HepG2 (cell line): ENCODE measurements at regions not wholly inside any gene's neighbourhood (a gene's known extent, or its start where the extent isn't known, plus 50 kb on each side); places are given as distances from the start of the nearest gene placed in this dataset.

Source experiments
- BRCA1 ChIP-seq: sonication (generic); formaldehyde crosslinking; IDR thresholded peaks from 2 replicates; pipeline ENCODE4 v1.4.0; 2020; ENCODE audit warnings: missing genetic modification reagents
- EEA1 ChIP-seq: sonication (generic); formaldehyde crosslinking; IDR thresholded peaks from 2 replicates; pipeline ENCODE4 v1.5.1; 2020; ENCODE audit warnings: mild to moderate bottlenecking, missing genetic modification reagents, borderline replicate concordance
- ELF3 ChIP-seq: IDR thresholded peaks from 2 replicates; pipeline ENCODE4 v1.6.1; 2016; ENCODE audit warnings: missing genetic modification reagents, missing compliant biosample characterization
- FOXA3 ChIP-seq: IDR thresholded peaks from 2 replicates; pipeline ENCODE4 v1.6.1; 2016; ENCODE audit warnings: missing genetic modification reagents, missing compliant biosample characterization
- FOXP1 ChIP-seq, 2 experiments: fragments of 450-650 bp in 1 of 2; IDR thresholded peaks; 2 replicates each; pipeline ENCODE4 v1.6.1; 2017 to 2018; ENCODE audit warnings: antibody characterized with exemption in 1 of 2
- HMG20A ChIP-seq: IDR thresholded peaks from 2 replicates; pipeline ENCODE4 v1.6.1; 2016; ENCODE audit warnings: borderline replicate concordance
- HNF4G ChIP-seq, 2 experiments: sonication (generic) in 1 of 2; formaldehyde crosslinking in 1 of 2; IDR thresholded peaks; 2 replicates each; pipeline versions ENCODE4 v1.4.0 to v1.6.1; 2011 to 2020; ENCODE audit warnings: borderline replicate concordance in 2 of 2, low read depth in 2 of 2, mild to moderate bottlenecking in 2 of 2, low read length in 1 of 2, missing genetic modification reagents in 1 of 2, moderate library complexity in 1 of 2
- KDM3A ChIP-seq: IDR thresholded peaks from 2 replicates; pipeline ENCODE4 v1.6.1; 2018; ENCODE audit warnings: low read depth, missing compliant biosample characterization
- REXO4 ChIP-seq: sonication (generic); formaldehyde crosslinking; IDR thresholded peaks from 2 replicates; pipeline ENCODE4 v1.8.0; 2022; ENCODE audit warnings: missing genetic modification reagents, mild to moderate bottlenecking, borderline replicate concordance
- SOX13 ChIP-seq, 3 experiments: fragments of 450-650 bp in 1 of 3; sonication (generic) in 1 of 3; formaldehyde crosslinking in 1 of 3; IDR thresholded peaks in 2 of 3; conservative IDR thresholded peaks in 1 of 3; 2 replicates each; pipeline versions ENCODE4 v1.5.0 to v1.6.1; 2016 to 2020; ENCODE audit warnings: antibody characterized with exemption in 1 of 3, mild to moderate bottlenecking in 1 of 3, missing compliant biosample characterization in 1 of 3, missing genetic modification reagents in 1 of 3, moderate library complexity in 1 of 3
- SRSF1 ChIP-seq: fragments of 200-400 bp; formaldehyde crosslinking; optimal IDR thresholded peaks from 2 replicates; pipeline ENCODE3; 2017; ENCODE audit warnings: mild to moderate bottlenecking, low read depth, low read length, moderate library complexity
- ZKSCAN5 ChIP-seq: sonication (generic); formaldehyde crosslinking; IDR thresholded peaks from 2 replicates; pipeline ENCODE4 v1.5.1; 2020; ENCODE audit warnings: mild to moderate bottlenecking, missing genetic modification reagents
- ZMYM2 ChIP-seq: sonication (generic); formaldehyde crosslinking; IDR thresholded peaks from 2 replicates; pipeline ENCODE4 v1.8.0; 2022; ENCODE audit warnings: mild to moderate bottlenecking, missing genetic modification reagents
- ZNF383 ChIP-seq: sonication (generic); formaldehyde crosslinking; IDR thresholded peaks from 2 replicates; pipeline ENCODE4 v1.4.0; 2020; ENCODE audit warnings: missing genetic modification reagents, mild to moderate bottlenecking, borderline replicate concordance
- ZNF451 ChIP-seq: sonication (generic); formaldehyde crosslinking; IDR thresholded peaks from 2 replicates; pipeline ENCODE4 v1.5.0; 2020; ENCODE audit warnings: mild to moderate bottlenecking, missing genetic modification reagents
- ZNF670 ChIP-seq: sonication (generic); formaldehyde crosslinking; IDR thresholded peaks from 2 replicates; pipeline ENCODE4 v1.8.0; 2022; ENCODE audit warnings: mild to moderate bottlenecking, missing genetic modification reagents, borderline replicate concordance
- TF ChIP-seq, protein P1 (sequence below): sonication (generic); formaldehyde crosslinking; IDR thresholded peaks from 2 replicates; pipeline ENCODE4 v1.9.0; 2022; ENCODE audit warnings: low read depth, missing genetic modification reagents
- TF ChIP-seq, protein P2 (sequence below): IDR thresholded peaks from 2 replicates; pipeline ENCODE4 v1.6.1; 2016; ENCODE audit warnings: low read depth
- TF ChIP-seq, protein P3 (sequence below): IDR thresholded peaks from 2 replicates; pipeline ENCODE4 v1.4.0; 2020; ENCODE audit warnings: mild to moderate bottlenecking, missing genetic modification reagents

DNA sequence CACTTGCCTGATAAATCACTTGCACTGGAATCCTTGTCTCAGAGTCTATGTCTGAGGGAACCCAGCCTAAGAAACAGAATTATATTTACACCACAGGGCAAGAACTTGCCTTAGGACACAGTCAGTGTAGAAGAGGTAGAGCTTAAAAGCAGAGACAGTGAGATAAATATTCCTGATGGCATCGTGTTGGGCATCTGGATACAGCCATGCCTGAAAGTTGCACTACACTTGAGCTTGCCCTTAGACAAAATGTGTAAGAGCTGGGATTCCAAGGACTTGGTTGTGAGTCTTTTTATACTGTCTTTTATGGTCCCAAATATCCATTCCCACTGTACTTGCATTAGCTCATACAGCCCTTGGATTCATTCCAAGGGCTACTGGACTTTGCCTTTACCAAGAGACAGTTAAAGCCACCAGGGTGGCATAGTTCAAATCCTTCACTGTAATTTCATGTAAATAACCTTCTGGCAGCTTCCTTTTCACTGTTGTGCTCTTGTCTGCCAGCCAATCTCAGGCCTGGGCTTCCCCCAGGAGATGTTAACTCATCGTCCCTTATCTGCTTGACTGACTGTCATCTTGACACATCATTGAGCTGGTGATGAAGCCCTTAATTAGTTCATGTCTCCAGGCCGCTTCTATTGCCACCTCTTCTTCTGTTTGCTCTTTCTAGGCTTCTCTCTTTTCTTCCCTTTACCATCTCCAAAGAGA, 577.9 kb upstream of the TBX3 start (continued):
- no peak for TF ChIP-seq SOX13 (IDR thresholded peaks at IDR 0.05)
- TF ChIP-seq SOX13 (CRISPR knock-in tag; conservative IDR thresholded peaks at IDR 0.05 in 1 of 2, IDR thresholded peaks at IDR 0.05 in 1 of 2) = peak in 1 of 2 experiments; percentile 60; a peak in 2 of 4 replicates
- TF ChIP-seq ZKSCAN5 (CRISPR knock-in tag) = no peak
- peak; percentile 45; the same call in 1 of the 2 replicates for TF ChIP-seq HNF4G (IDR thresholded peaks at IDR 0.05; ENCODE audit: borderline replicate concordance, low read depth, low read length)
- TF ChIP-seq HNF4G (CRISPR knock-in tag; IDR thresholded peaks at IDR 0.05; ENCODE audit: borderline replicate concordance, low read depth) = peak; percentile 54; the same call in 1 of the 2 replicates
- TF ChIP-seq ZNF451 (CRISPR knock-in tag) = no peak
- no peak for TF ChIP-seq ZNF670 (CRISPR knock-in tag)
- TF ChIP-seq ZMYM2 (CRISPR knock-in tag) = no peak
- TF ChIP-seq BRCA1 (CRISPR knock-in tag) = no peak
- no peak for TF ChIP-seq KDM3A (CRISPR knock-in tag)
- TF ChIP-seq ELF3 (CRISPR knock-in tag) = peak; percentile 51; the same call in 1 of the 2 replicates
- TF ChIP-seq, protein P1, sequence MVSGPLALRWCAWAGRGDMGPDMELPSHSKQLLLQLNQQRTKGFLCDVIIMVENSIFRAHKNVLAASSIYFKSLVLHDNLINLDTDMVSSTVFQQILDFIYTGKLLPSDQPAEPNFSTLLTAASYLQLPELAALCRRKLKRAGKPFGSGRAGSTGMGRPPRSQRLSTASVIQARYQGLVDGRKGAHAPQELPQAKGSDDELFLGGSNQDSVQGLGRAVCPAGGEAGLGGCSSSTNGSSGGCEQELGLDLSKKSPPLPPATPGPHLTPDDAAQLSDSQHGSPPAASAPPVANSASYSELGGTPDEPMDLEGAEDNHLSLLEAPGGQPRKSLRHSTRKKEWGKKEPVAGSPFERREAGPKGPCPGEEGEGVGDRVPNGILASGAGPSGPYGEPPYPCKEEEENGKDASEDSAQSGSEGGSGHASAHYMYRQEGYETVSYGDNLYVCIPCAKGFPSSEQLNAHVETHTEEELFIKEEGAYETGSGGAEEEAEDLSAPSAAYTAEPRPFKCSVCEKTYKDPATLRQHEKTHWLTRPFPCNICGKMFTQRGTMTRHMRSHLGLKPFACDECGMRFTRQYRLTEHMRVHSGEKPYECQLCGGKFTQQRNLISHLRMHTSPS (CRISPR knock-in tag) = peak; percentile 65; the same call in 1 of the 2 replicates
- no peak for TF ChIP-seq SRSF1
- peak; percentile 59 for TF ChIP-seq FOXA3 (CRISPR knock-in tag)
- TF ChIP-seq, protein P2, sequence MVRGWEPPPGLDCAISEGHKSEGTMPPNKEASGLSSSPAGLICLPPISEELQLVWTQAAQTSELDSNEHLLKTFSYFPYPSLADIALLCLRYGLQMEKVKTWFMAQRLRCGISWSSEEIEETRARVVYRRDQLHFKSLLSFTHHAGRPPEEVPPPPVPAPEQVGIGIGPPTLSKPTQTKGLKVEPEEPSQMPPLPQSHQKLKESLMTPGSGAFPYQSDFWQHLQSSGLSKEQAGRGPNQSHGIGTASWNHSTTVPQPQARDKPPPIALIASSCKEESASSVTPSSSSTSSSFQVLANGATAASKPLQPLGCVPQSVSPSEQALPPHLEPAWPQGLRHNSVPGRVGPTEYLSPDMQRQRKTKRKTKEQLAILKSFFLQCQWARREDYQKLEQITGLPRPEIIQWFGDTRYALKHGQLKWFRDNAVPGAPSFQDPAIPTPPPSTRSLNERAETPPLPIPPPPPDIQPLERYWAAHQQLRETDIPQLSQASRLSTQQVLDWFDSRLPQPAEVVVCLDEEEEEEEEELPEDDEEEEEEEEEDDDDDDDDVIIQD (CRISPR knock-in tag) = peak; percentile 48; the same call in 1 of the 2 replicates
- TF ChIP-seq FOXP1 (IDR thresholded peaks at IDR 0.05) = no peak
- TF ChIP-seq FOXP1 (CRISPR knock-in tag; IDR thresholded peaks at IDR 0.05) = peak; percentile 26; the same call in 1 of the 2 replicates
- no peak for TF ChIP-seq EEA1 (CRISPR knock-in tag)
- TF ChIP-seq REXO4 (CRISPR knock-in tag) = no peak
- TF ChIP-seq, protein P3, sequence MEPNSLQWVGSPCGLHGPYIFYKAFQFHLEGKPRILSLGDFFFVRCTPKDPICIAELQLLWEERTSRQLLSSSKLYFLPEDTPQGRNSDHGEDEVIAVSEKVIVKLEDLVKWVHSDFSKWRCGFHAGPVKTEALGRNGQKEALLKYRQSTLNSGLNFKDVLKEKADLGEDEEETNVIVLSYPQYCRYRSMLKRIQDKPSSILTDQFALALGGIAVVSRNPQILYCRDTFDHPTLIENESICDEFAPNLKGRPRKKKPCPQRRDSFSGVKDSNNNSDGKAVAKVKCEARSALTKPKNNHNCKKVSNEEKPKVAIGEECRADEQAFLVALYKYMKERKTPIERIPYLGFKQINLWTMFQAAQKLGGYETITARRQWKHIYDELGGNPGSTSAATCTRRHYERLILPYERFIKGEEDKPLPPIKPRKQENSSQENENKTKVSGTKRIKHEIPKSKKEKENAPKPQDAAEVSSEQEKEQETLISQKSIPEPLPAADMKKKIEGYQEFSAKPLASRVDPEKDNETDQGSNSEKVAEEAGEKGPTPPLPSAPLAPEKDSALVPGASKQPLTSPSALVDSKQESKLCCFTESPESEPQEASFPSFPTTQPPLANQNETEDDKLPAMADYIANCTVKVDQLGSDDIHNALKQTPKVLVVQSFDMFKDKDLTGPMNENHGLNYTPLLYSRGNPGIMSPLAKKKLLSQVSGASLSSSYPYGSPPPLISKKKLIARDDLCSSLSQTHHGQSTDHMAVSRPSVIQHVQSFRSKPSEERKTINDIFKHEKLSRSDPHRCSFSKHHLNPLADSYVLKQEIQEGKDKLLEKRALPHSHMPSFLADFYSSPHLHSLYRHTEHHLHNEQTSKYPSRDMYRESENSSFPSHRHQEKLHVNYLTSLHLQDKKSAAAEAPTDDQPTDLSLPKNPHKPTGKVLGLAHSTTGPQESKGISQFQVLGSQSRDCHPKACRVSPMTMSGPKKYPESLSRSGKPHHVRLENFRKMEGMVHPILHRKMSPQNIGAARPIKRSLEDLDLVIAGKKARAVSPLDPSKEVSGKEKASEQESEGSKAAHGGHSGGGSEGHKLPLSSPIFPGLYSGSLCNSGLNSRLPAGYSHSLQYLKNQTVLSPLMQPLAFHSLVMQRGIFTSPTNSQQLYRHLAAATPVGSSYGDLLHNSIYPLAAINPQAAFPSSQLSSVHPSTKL = peak; percentile 75
- no peak for TF ChIP-seq ZNF383
- TF ChIP-seq HMG20A (CRISPR knock-in tag) = peak; percentile 55; the same call in 1 of the 2 replicates
